CD4-positive, alpha-beta T cell (primary cell): ENCODE measurements at regions not wholly inside any gene's neighbourhood (a gene's known extent, or its start where the extent isn't known, plus 50 kb on each side); places are given as distances from the start of the nearest gene placed in this dataset.

Experiments
- ATAC-seq: fragments of 200-7000 bp; cut with Tn5 transposase; one replicate; pipeline ENCODE4 v1.10.0; 2022; ENCODE audit warnings: mild to moderate bottlenecking; ENCODE audit not compliant: poor library complexity
- CTCF ChIA-PET: fragments of 350-600 bp; sonication (Branson Sonifier 250); formaldehyde crosslinking; loops from one replicate; lab custom pipeline; 2021; ENCODE audit warnings: antibody characterized with exemption, inconsistent platforms; lab: Charles Lee
- POLR2A ChIA-PET: fragments of 350-600 bp; sonication (Branson Sonifier 250); formaldehyde crosslinking; loops from one replicate; lab custom pipeline; 2021; ENCODE audit warnings: antibody characterized with exemption, inconsistent platforms; lab: Charles Lee
- DNase-seq, 14 experiments: peaks; one replicate each; pipeline ENCODE4 v3.0.0-alpha.2; 2013 to 2020; ENCODE audit warnings: mixed read lengths in 2 of 14
- H3K27ac ChIP-seq, 2 donors: one replicate each; pipeline versions ENCODE4 v1.5.1 to v1.7.0; 2013; ENCODE audit warnings: low read length in 2 of 2, low read depth in 1 of 2, mild to moderate bottlenecking in 1 of 2
- H3K27me3 ChIP-seq, 2 experiments: 1 replicate in 1 of 2; 2 replicates in 1 of 2; pipeline versions ENCODE4 v1.6.1 to v1.7.0; 2013; ENCODE audit warnings: low read length in 2 of 2, control low read depth in 1 of 2, mild to moderate bottlenecking in 1 of 2, moderate library complexity in 1 of 2; ENCODE audit not compliant: insufficient read depth in 2 of 2, control insufficient read depth in 1 of 2
- H3K36me3 ChIP-seq: one replicate; pipeline ENCODE4 v1.6.1; 2013; ENCODE audit warnings: low read length, control low read depth; ENCODE audit not compliant: insufficient read depth
- H3K4me1 ChIP-seq: one replicate; pipeline ENCODE4 v1.6.1; 2013; ENCODE audit warnings: low read length, control low read depth; ENCODE audit not compliant: insufficient read depth
- H3K4me3 ChIP-seq: one replicate; pipeline ENCODE4 v1.5.1; 2013; ENCODE audit warnings: mild to moderate bottlenecking, low read length, moderate library complexity
- H3K9me3 ChIP-seq, 2 experiments: 1 replicate in 1 of 2; 2 replicates in 1 of 2; pipeline versions ENCODE4 v1.6.1 to v1.7.0; 2013; ENCODE audit warnings: low read length in 2 of 2, mild to moderate bottlenecking in 2 of 2, control low read depth in 1 of 2, moderate library complexity in 1 of 2; ENCODE audit not compliant: control insufficient read depth in 1 of 2, insufficient read depth in 1 of 2
- H3K27ac Mint-ChIP-seq: one replicate; pipeline ENCODE4 v1.8.0; 2020; ENCODE audit warnings: mixed read lengths
- H3K27me3 Mint-ChIP-seq: one replicate; pipeline ENCODE4 v1.8.0; 2021; ENCODE audit warnings: mixed read lengths
- H3K36me3 Mint-ChIP-seq: one replicate; pipeline ENCODE4 v1.8.0; 2021; ENCODE audit warnings: low read depth, mixed read lengths
- H3K4me1 Mint-ChIP-seq: one replicate; pipeline ENCODE4 v1.8.0; 2021; ENCODE audit warnings: low read depth, mixed read lengths
- H3K4me3 Mint-ChIP-seq: one replicate; pipeline ENCODE4 v1.8.0; 2020; ENCODE audit warnings: mild to moderate bottlenecking, mixed read lengths
- H3K9me3 Mint-ChIP-seq: one replicate; pipeline ENCODE4 v1.8.0; 2020; ENCODE audit warnings: mixed read lengths
- intact Hi-C, 2 experiments: fragments of 100-400 bp; cut with DNase I in 1 of 2; cut with micrococcal nuclease in 1 of 2; formaldehyde crosslinking; loops; one replicate each; pipeline versions ENCODE4 v1.15.1 to v1.9.0; 2023 to 2025; cut with DNase I, micrococcal nuclease
- TF ChIP-seq, protein P1 (sequence below): fragments of 200-600 bp; IDR thresholded peaks from one replicate; pipeline ENCODE4 v1.8.0; 2022; ENCODE audit warnings: antibody characterized with exemption, mild to moderate bottlenecking

DNA sequence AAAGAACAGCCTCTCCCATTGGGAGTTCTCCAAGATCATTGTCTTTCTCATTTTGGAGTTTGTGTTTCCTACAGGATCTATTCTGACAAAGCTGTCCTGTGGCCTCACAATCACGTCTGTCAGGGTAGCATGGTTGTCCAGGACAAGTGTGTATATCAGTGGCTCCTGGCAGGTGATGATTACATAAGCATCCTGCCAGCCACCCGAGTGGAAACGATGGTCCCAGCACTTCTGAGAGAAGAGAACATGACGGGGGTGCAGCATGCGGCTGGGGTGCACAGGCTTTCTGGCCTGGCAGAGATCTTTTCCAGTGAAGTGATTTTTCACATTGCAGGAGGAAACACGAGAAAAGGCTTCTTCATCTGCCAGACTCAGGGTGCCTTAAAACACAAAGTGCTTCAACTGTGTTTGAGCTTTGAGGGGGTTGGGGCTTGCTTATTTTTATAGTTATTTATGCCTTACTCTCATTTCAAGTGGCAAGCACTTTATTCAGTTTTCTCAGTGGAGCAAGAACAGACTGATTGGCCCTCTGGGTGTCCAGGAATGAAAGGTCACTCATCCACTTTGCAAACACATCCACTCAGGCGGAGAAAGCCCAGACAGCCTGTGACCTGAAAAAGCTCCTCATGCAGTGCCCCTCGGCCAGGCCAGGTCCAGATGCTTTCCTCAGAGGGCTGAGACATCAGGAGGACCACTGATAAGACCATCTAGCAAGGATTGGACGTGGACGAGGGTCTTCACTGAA, 186.0 kb downstream of the DUSP10 start:
- Mint-ChIP-seq H3K27me3 (no peaks in the 10 kb centered on the region), H3K9me3 (no peaks in the 10 kb centered on the region), H3K27ac (no peak overlapping the region), H3K4me1 (no peaks in the 10 kb centered on the region), H3K4me3 (no peak overlapping the region), H3K36me3 (no peaks in the 10 kb centered on the region)
- Histone ChIP-seq H3K27ac (no peak overlapping the region), H3K27me3 (no peaks in the 10 kb centered on the region), H3K4me3 (no peak overlapping the region), H3K9me3 (no peaks in the 10 kb centered on the region), H3K36me3 (no peaks in the 10 kb centered on the region), H3K4me1 (no peaks in the 10 kb centered on the region)
- TF ChIP-seq, protein P1, sequence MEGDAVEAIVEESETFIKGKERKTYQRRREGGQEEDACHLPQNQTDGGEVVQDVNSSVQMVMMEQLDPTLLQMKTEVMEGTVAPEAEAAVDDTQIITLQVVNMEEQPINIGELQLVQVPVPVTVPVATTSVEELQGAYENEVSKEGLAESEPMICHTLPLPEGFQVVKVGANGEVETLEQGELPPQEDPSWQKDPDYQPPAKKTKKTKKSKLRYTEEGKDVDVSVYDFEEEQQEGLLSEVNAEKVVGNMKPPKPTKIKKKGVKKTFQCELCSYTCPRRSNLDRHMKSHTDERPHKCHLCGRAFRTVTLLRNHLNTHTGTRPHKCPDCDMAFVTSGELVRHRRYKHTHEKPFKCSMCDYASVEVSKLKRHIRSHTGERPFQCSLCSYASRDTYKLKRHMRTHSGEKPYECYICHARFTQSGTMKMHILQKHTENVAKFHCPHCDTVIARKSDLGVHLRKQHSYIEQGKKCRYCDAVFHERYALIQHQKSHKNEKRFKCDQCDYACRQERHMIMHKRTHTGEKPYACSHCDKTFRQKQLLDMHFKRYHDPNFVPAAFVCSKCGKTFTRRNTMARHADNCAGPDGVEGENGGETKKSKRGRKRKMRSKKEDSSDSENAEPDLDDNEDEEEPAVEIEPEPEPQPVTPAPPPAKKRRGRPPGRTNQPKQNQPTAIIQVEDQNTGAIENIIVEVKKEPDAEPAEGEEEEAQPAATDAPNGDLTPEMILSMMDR: no peak
- intact Hi-C loops: no loop called here
- DNase-seq (no peak), ATAC-seq (no peak)
- CTCF ChIA-PET: interaction anchor here (1.1 kb wide), 1 partner anchor 16 kb away, joined by 3 read pairs; no protein-coding TSS in a partner anchor
- POLR2A ChIA-PET: interaction anchor here (0.6 kb wide), 1 partner anchor 14 kb away, joined by 4 read pairs; no protein-coding TSS in a partner anchor

- TF ChIP-seq, protein P1: no peak
- ChIA-PET POLR2A (no interaction called here), CTCF (interaction anchor here (1.1 kb wide), 1 partner anchor 15 kb away, joined by 3 read pairs; no protein-coding TSS in a partner anchor)
- no peaks in the 10 kb centered on the region for H3K36me3 ChIP-seq
- Mint-ChIP-seq H3K4me1 (no peaks in the 10 kb centered on the region), H3K27me3 (no peaks in the 10 kb centered on the region), H3K9me3 (no peaks in the 10 kb centered on the region), H3K4me3 (no peak overlapping the region), H3K27ac (no peak overlapping the region), H3K36me3 (no peaks in the 10 kb centered on the region)
- intact Hi-C loops: no loop called here
- DNase-seq: no peak
- no peak overlapping the region for H3K27ac ChIP-seq
- no peak for ATAC-seq
- no peaks in the 10 kb centered on the region for H3K27me3 ChIP-seq
- no peaks in the 10 kb centered on the region for H3K4me1 ChIP-seq
- H3K9me3 ChIP-seq: no peaks in the 10 kb centered on the region
- H3K4me3 ChIP-seq: no peak overlapping the region
Measured at GRCh38 chr1:221556435-221556834, 185.5 kb downstream of the DUSP10 start.

GRCh38 chr1:221557013-221557412, 184.9 kb downstream of the DUSP10 start:
- Histone ChIP-seq H3K4me3 (no peak overlapping the region), H3K9me3 (no peaks in the 10 kb centered on the region), H3K36me3 (no peaks in the 10 kb centered on the region), H3K27ac (no peak overlapping the region), H3K4me1 (no peaks in the 10 kb centered on the region), H3K27me3 (no peaks in the 10 kb centered on the region)
- H3K27ac Mint-ChIP-seq: no peak overlapping the region
- ChIA-PET CTCF (interaction anchor here (1.1 kb wide), 1 partner anchor 14 kb away, joined by 3 read pairs; no protein-coding TSS in a partner anchor), POLR2A (interaction anchor here (1.2 kb wide), 1 partner anchor 185 kb away, joined by 3 read pairs; the partner anchor contains the start of gene DUSP10)
- no peaks in the 10 kb centered on the region for H3K27me3 Mint-ChIP-seq
- DNase-seq (no peak), ATAC-seq (no peak)
- no peaks in the 10 kb centered on the region for H3K4me1 Mint-ChIP-seq
- H3K4me3 Mint-ChIP-seq: no peak overlapping the region
- no peaks in the 10 kb centered on the region for H3K36me3 Mint-ChIP-seq
- no peaks in the 10 kb centered on the region for H3K9me3 Mint-ChIP-seq
- intact Hi-C loops: no loop called here
- TF ChIP-seq, protein P1: no peak
